HCT116 (cell line): ENCODE measurements at regions not wholly inside any gene's neighbourhood (a gene's known extent, or its start where the extent isn't known, plus 50 kb on each side); places are given as distances from the start of the nearest gene placed in this dataset.

ENCODE experiments used
- EZH2 ChIP-seq: fragments of 200-600 bp; sonication (generic); IDR thresholded peaks from 2 replicates; pipeline ENCODE4 v1.6.1; 2017; ENCODE audit warnings: antibody characterized with exemption, mixed run types
- POLR2A ChIP-seq: IDR thresholded peaks from 2 replicates; pipeline ENCODE4 v1.7.0; 2011; ENCODE audit warnings: borderline replicate concordance; ENCODE audit not compliant: insufficient read depth, insufficient read length; ENCODE audit errors: extremely low read depth
- RAD21 ChIP-seq: IDR thresholded peaks from 2 replicates; pipeline ENCODE4 v1.6.1; 2012; ENCODE audit warnings: low read depth, mild to moderate bottlenecking
- SP1 ChIP-seq: IDR thresholded peaks from 2 replicates; pipeline ENCODE4 v1.6.1; 2012; ENCODE audit warnings: low read depth
- SRF ChIP-seq: IDR thresholded peaks from 2 replicates; pipeline ENCODE4 v1.6.1; 2012; ENCODE audit warnings: low read depth
- ZNF274 ChIP-seq: fragments of 200-500 bp; sonication (Bioruptor generic); IDR thresholded peaks from 2 replicates; pipeline ENCODE4 v1.6.1; 2014; ENCODE audit warnings: mild to moderate bottlenecking, low read depth, low read length, inconsistent platforms
- TF ChIP-seq, protein P1 (sequence below): IDR thresholded peaks from 2 replicates; pipeline ENCODE4 v1.6.1; 2012
- TF ChIP-seq, protein P2 (sequence below), 3 experiments: fragments of 200-600 bp in 1 of 3; sonication (generic) in 1 of 3; IDR thresholded peaks in 2 of 3; conservative IDR thresholded peaks in 1 of 3; 2 replicates each; pipeline ENCODE4 v1.5.1; 2012 to 2017; ENCODE audit warnings: low read depth in 2 of 3, low read length in 2 of 3, antibody characterized with exemption in 1 of 3, borderline replicate concordance in 1 of 3, control low read depth in 1 of 3, mild to moderate bottlenecking in 1 of 3, mixed read lengths in 1 of 3, mixed run types in 1 of 3, moderate library complexity in 1 of 3; ENCODE audit not compliant: insufficient read depth in 1 of 3
- TF ChIP-seq, protein P3 (sequence below): IDR thresholded peaks from 2 replicates; pipeline ENCODE4 v1.6.1; 2012

DNA sequence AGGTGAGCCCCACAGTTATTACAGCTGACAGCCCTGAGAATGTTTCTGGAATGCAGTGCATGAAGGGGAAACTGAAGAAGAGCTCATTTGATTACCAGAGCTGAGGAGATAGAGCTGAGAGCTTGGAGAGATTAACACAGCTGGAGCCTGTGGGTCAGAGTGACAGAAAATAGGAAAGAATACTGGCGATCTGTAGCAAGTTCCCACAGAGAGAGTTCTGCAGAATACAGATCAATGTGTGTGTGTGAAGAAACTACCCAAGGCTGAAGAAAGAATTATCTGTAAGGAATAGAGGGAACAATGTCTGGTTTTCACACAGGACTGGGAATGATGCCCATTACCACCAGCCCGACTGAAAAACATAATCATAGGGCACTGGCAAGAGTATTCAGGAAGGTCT lies 103.6 kb upstream of the SNX7 start:
- TF ChIP-seq RAD21 (no peak), POLR2A (no peak), SRF (no peak), ZNF274 (no peak), SP1 (no peak), EZH2 (no peak)
- TF ChIP-seq, protein P1, sequence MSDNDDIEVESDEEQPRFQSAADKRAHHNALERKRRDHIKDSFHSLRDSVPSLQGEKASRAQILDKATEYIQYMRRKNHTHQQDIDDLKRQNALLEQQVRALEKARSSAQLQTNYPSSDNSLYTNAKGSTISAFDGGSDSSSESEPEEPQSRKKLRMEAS: no peak
- TF ChIP-seq, protein P2, sequence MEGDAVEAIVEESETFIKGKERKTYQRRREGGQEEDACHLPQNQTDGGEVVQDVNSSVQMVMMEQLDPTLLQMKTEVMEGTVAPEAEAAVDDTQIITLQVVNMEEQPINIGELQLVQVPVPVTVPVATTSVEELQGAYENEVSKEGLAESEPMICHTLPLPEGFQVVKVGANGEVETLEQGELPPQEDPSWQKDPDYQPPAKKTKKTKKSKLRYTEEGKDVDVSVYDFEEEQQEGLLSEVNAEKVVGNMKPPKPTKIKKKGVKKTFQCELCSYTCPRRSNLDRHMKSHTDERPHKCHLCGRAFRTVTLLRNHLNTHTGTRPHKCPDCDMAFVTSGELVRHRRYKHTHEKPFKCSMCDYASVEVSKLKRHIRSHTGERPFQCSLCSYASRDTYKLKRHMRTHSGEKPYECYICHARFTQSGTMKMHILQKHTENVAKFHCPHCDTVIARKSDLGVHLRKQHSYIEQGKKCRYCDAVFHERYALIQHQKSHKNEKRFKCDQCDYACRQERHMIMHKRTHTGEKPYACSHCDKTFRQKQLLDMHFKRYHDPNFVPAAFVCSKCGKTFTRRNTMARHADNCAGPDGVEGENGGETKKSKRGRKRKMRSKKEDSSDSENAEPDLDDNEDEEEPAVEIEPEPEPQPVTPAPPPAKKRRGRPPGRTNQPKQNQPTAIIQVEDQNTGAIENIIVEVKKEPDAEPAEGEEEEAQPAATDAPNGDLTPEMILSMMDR (IDR thresholded peaks at IDR 0.05 in 2 of 3, conservative IDR thresholded peaks at IDR 0.05 in 1 of 3; ENCODE audit: borderline replicate concordance in 1 of 3, insufficient read depth in 1 of 3, low read depth in 2 of 3, low read length in 2 of 3): no peak
- TF ChIP-seq, protein P3, sequence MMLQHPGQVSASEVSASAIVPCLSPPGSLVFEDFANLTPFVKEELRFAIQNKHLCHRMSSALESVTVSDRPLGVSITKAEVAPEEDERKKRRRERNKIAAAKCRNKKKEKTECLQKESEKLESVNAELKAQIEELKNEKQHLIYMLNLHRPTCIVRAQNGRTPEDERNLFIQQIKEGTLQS: no peak
